A673 (cell line): ENCODE measurements at regions not wholly inside any gene's neighbourhood (a gene's known extent, or its start where the extent isn't known, plus 50 kb on each side); places are given as distances from the start of the nearest gene placed in this dataset.

Experiments used
- BruUV-seq: library from RNA; stranded (reverse); fragments of 400-500 nt; replicated peaks from 2 replicates; lab custom pipeline; 2021; lab: Mats Ljungman, UMichigan
- CTCF ChIA-PET: fragments of 300-600 bp; sonication (Branson Sonifier 250); formaldehyde crosslinking; loops from one replicate; lab custom pipeline; 2022; ENCODE audit warnings: antibody characterized with exemption; lab: Charles Lee
- POLR2A ChIA-PET: fragments of 300-600 bp; sonication (Branson Sonifier 250); formaldehyde crosslinking; loops from one replicate; lab custom pipeline; 2022; ENCODE audit warnings: antibody characterized with exemption; ENCODE audit not compliant: low non-redundant PET; lab: Charles Lee
- DNase-seq: peaks from one replicate; pipeline ENCODE4 v3.0.0-alpha.2; 2015; ENCODE audit warnings: low spot score
- H3K27ac ChIP-seq: fragments of 200-600 bp; sonication (generic); 2 replicates; pipeline ENCODE4 v1.5.1; 2016; ENCODE audit warnings: mixed run types, low read depth, mild to moderate bottlenecking, mixed read lengths, antibody characterized with exemption, low read length; ENCODE audit not compliant: poor library complexity, severe bottlenecking
- H3K27me3 ChIP-seq: fragments of 200-600 bp; sonication (generic); replicated peaks from 2 replicates; pipeline ENCODE4 v1.6.1; 2017; ENCODE audit warnings: mixed run types, low read depth, mild to moderate bottlenecking, mixed read lengths, antibody characterized with exemption, low read length; ENCODE audit not compliant: insufficient read depth, poor library complexity
- H3K36me3 ChIP-seq: fragments of 200-600 bp; sonication (generic); 2 replicates; pipeline ENCODE4 v1.6.1; 2016; ENCODE audit warnings: mixed run types, mild to moderate bottlenecking, mixed read lengths, antibody characterized with exemption, low read length; ENCODE audit not compliant: insufficient read depth, poor library complexity, severe bottlenecking
- H3K4me1 ChIP-seq: fragments of 200-600 bp; sonication (generic); 2 replicates; pipeline ENCODE4 v1.6.1; 2017; ENCODE audit warnings: mixed run types, mild to moderate bottlenecking, mixed read lengths, antibody characterized with exemption, low read length; ENCODE audit not compliant: insufficient read depth, poor library complexity, severe bottlenecking
- H3K4me3 ChIP-seq: fragments of 200-600 bp; sonication (generic); 2 replicates; pipeline ENCODE4 v1.5.1; 2016; ENCODE audit warnings: low read depth, mixed run types, mild to moderate bottlenecking, mixed read lengths, low read length; ENCODE audit not compliant: poor library complexity, severe bottlenecking
- H3K9me3 ChIP-seq: fragments of 200-600 bp; sonication (generic); 2 replicates; pipeline ENCODE4 v1.6.1; 2016; ENCODE audit warnings: mixed run types, low read depth, mild to moderate bottlenecking, mixed read lengths, antibody characterized with exemption, low read length; ENCODE audit not compliant: poor library complexity, severe bottlenecking
- CTCF ChIP-seq: fragments of 300-800, 200-600 bp; sonication (generic); conservative IDR thresholded peaks from 2 replicates; pipeline ENCODE4 v1.5.1; 2017; ENCODE audit warnings: low read depth, mild to moderate bottlenecking, antibody characterized with exemption, low read length, moderate library complexity, mixed read lengths
- EZH2 ChIP-seq: fragments of 200-600 bp; sonication (generic); IDR thresholded peaks from 2 replicates; pipeline ENCODE4 v1.6.1; 2017; ENCODE audit warnings: borderline replicate concordance, low read depth, mild to moderate bottlenecking, mixed read lengths, antibody characterized with exemption, low read length; ENCODE audit not compliant: poor library complexity, severe bottlenecking
- intact Hi-C: fragments of 100-400 bp; cut with micrococcal nuclease; formaldehyde crosslinking; loops from one replicate; pipeline ENCODE4 v1.10.0; 2022; ENCODE audit not compliant: unreplicated experiment

GRCh38 chr9:7407246-7407645 is 392.3 kb downstream of the DMAC1 start:
- no TSS peak for BruUV-seq
- Histone ChIP-seq H3K36me3 (no peaks in the 10 kb centered on the region), H3K4me3 (no peak overlapping the region), H3K4me1 (no peaks in the 10 kb centered on the region), H3K27ac (no peak overlapping the region), H3K9me3 (no peaks in the 10 kb centered on the region), H3K27me3 (no peaks in the 10 kb centered on the region)
- no peak for TF ChIP-seq EZH2
- TF ChIP-seq CTCF = no peak
- ChIA-PET CTCF (no interaction called here), POLR2A (no interaction called here)
- no peak for DNase-seq
- intact Hi-C loops = no loop called here

GRCh38 chr9:7405924-7406604 is 393.5 kb downstream of the DMAC1 start:
- Histone ChIP-seq H3K9me3 (no peaks in the 10 kb centered on the region), H3K4me1 (no peaks in the 10 kb centered on the region), H3K4me3 (no peak overlapping the region), H3K27ac (no peak overlapping the region), H3K27me3 (no peaks in the 10 kb centered on the region), H3K36me3 (no peaks in the 10 kb centered on the region)
- BruUV-seq = no TSS peak
- ChIA-PET POLR2A (no interaction called here), CTCF (no interaction called here)
- no peak for DNase-seq
- no peak for TF ChIP-seq EZH2
- TF ChIP-seq CTCF = no peak
- intact Hi-C loops = loop anchor here (2.0 kb wide), 1 partner anchor 21 kb away; no protein-coding TSS in a partner anchor

GRCh38 chr9:7403839-7404487 is 395.6 kb downstream of the DMAC1 start:
- ChIA-PET POLR2A (no interaction called here), CTCF (interaction anchor here (0.6 kb wide), 1 partner anchor 45 kb away, joined by 3 read pairs; no protein-coding TSS in a partner anchor)
- Histone ChIP-seq H3K36me3 (no peaks in the 10 kb centered on the region), H3K27me3 (no peaks in the 10 kb centered on the region), H3K9me3 (no peaks in the 10 kb centered on the region), H3K4me1 (no peaks in the 10 kb centered on the region), H3K4me3 (no peak overlapping the region), H3K27ac (no peak overlapping the region)
- BruUV-seq = no TSS peak
- intact Hi-C loops = loop anchor here (2.0 kb wide), 2 partner anchors 19 to 351 kb away; no protein-coding TSS in a partner anchor
- peak; percentile 19 for DNase-seq
- TF ChIP-seq CTCF (no peak), EZH2 (no peak)
